Thoracic aorta (tissue), 2 donors: ENCODE measurements at regions not wholly inside any gene's neighbourhood (a gene's known extent, or its start where the extent isn't known, plus 50 kb on each side); places are given as distances from the start of the nearest gene placed in this dataset.

Source experiments
- ATAC-seq: fragments of 150-250 bp; one replicate; pipeline ENCODE4 v1.8.0; 2017; ENCODE audit warnings: low read depth; ENCODE audit not compliant: insufficient number of reproducible peaks, low FRiP score
- DNase-seq: peaks from one replicate; pipeline ENCODE4 v3.0.0-alpha.2; 2020; ENCODE audit warnings: low spot score
- H3K27ac ChIP-seq, 2 donors: fragments of 200-600 bp; sonication (generic); 1 replicate in 1 of 2; 2 replicates in 1 of 2; pipeline ENCODE4 v1.5.1; 2016; ENCODE audit warnings: mild to moderate bottlenecking in 2 of 2, moderate library complexity in 2 of 2
- H3K27me3 ChIP-seq: fragments of 200-600 bp; sonication (generic); replicated peaks from 2 replicates; pipeline ENCODE4 v1.6.0; 2016; ENCODE audit warnings: mild to moderate bottlenecking; ENCODE audit not compliant: insufficient read depth
- H3K36me3 ChIP-seq: fragments of 200-600 bp; sonication (generic); one replicate; pipeline ENCODE4 v1.5.1; 2016
- H3K4me1 ChIP-seq, 2 donors: fragments of 200-600 bp; sonication (generic); 1 replicate in 1 of 2; 2 replicates in 1 of 2; pipeline versions ENCODE4 v1.5.1 to v1.6.0; 2016; ENCODE audit warnings: low read depth in 2 of 2, mild to moderate bottlenecking in 1 of 2; ENCODE audit not compliant: control insufficient read depth in 1 of 2
- H3K4me3 ChIP-seq: fragments of 200-600 bp; sonication (generic); 2 replicates; pipeline ENCODE4 v1.5.1; 2016; ENCODE audit warnings: mild to moderate bottlenecking
- H3K9me3 ChIP-seq: fragments of 200-600 bp; sonication (generic); 2 replicates; pipeline ENCODE4 v1.5.1; 2016
- CTCF ChIP-seq: fragments of 200-600 bp; sonication (generic); IDR thresholded peaks from one replicate; pipeline ENCODE4 v1.5.1; 2019; ENCODE audit warnings: antibody characterized with exemption

GRCh38 chr13:111515635-111516034 is 195.2 kb downstream of the TEX29 start:
- Histone ChIP-seq H3K4me1 (no peaks in the 10 kb centered on the region), H3K4me3 (no peak overlapping the region), H3K27me3 (no peaks in the 10 kb centered on the region), H3K9me3 (no peaks in the 10 kb centered on the region), H3K27ac (no peak overlapping the region), H3K36me3 (no peaks in the 10 kb centered on the region)
- no peak for DNase-seq
- ATAC-seq = no peak
- no peak for TF ChIP-seq CTCF

GRCh38 chr13:111516712-111517640 is 196.5 kb downstream of the TEX29 start:
- Histone ChIP-seq H3K4me3 (no peak overlapping the region), H3K9me3 (no peaks in the 10 kb centered on the region), H3K27me3 (no peaks in the 10 kb centered on the region), H3K27ac (no peak overlapping the region), H3K4me1 (no peaks in the 10 kb centered on the region), H3K36me3 (no peaks in the 10 kb centered on the region)
- DNase-seq (no peak), ATAC-seq (no peak)
- no peak for TF ChIP-seq CTCF

GRCh38 chr13:111517641-111518010 is 197.2 kb downstream of the TEX29 start:
- no peaks in the 10 kb centered on the region for H3K36me3 ChIP-seq
- H3K4me1 ChIP-seq = no peaks in the 10 kb centered on the region
- TF ChIP-seq CTCF = no peak
- DNase-seq (no peak), ATAC-seq (no peak)
- H3K27me3 ChIP-seq = no peaks in the 10 kb centered on the region
- no peak overlapping the region for H3K27ac ChIP-seq
- no peaks in the 10 kb centered on the region for H3K9me3 ChIP-seq
- no peak overlapping the region for H3K4me3 ChIP-seq

GRCh38 chr13:111518161-111518792 is 197.8 kb downstream of the TEX29 start:
- Histone ChIP-seq H3K9me3 (no peaks in the 10 kb centered on the region), H3K36me3 (no peaks in the 10 kb centered on the region), H3K27ac (no peak overlapping the region), H3K4me3 (no peak overlapping the region), H3K4me1 (no peaks in the 10 kb centered on the region), H3K27me3 (no peaks in the 10 kb centered on the region)
- no peak for TF ChIP-seq CTCF
- ATAC-seq = no peak
- no peak for DNase-seq

- H3K27ac ChIP-seq = no peak overlapping the region
- H3K4me3 ChIP-seq = no peak overlapping the region
- no peaks in the 10 kb centered on the region for H3K27me3 ChIP-seq
- no peak for ATAC-seq
- no peaks in the 10 kb centered on the region for H3K9me3 ChIP-seq
- TF ChIP-seq CTCF = no peak
- no peaks in the 10 kb centered on the region for H3K4me1 ChIP-seq
- DNase-seq = no peak
- H3K36me3 ChIP-seq = no peaks in the 10 kb centered on the region
Measured at GRCh38 chr13:111519041-111519440, 198.6 kb downstream of the TEX29 start.
